ENCODE measurements at regions not wholly inside any gene's neighbourhood (a gene's known extent, or its start where the extent isn't known, plus 50 kb on each side); places are given as distances from the start of the nearest gene placed in this dataset.

- DNase-seq (ENCODE audit: low spot score): no peak
- Mint-ChIP-seq H3K4me3 (no peak overlapping the region), H3K4me1 (no peaks in the 10 kb centered on the region), H3K27me3 (ENCODE audit: insufficient read depth, low read depth) (no peaks in the 10 kb centered on the region), H3K27ac (no peak overlapping the region), H3K9me3 (no peaks in the 10 kb centered on the region), H3K36me3 (no peaks in the 10 kb centered on the region)
- no peaks in the 10 kb centered on the region for H3K27me3 ChIP-seq
- H3K36me3 ChIP-seq: no peaks in the 10 kb centered on the region
- no peak overlapping the region for H3K27ac ChIP-seq
- no peak overlapping the region for H3K9ac ChIP-seq
- H3K4me3 ChIP-seq: no peak overlapping the region
- TF ChIP-seq EZH2 (IDR thresholded peaks at IDR 0.05) (no peak), CTCF (IDR thresholded peaks at IDR 0.05) (peak; percentile 17), EZH2phosphoT487 (IDR thresholded peaks at IDR 0.05) (no peak)
- no peak overlapping the region for H3K4me2 ChIP-seq
- no peaks in the 10 kb centered on the region for H4K20me1 ChIP-seq (ENCODE audit: low read depth)
- no peaks in the 10 kb centered on the region for H3K79me2 ChIP-seq (ENCODE audit: low read depth)
- H3K9me3 ChIP-seq (ENCODE audit: low read depth): no peaks in the 10 kb centered on the region
- H3K4me1 ChIP-seq: peaks cover 9% of the 10 kb centered on the region
- H2AFZ ChIP-seq (replicated peaks): no peak overlapping the region
- H3F3A ChIP-seq (ENCODE audit: low read depth): no peaks in the 10 kb centered on the region
Observed at GRCh38 chr1:199675937-199676336, 351.6 kb upstream of the NR5A2 start.

DNA sequence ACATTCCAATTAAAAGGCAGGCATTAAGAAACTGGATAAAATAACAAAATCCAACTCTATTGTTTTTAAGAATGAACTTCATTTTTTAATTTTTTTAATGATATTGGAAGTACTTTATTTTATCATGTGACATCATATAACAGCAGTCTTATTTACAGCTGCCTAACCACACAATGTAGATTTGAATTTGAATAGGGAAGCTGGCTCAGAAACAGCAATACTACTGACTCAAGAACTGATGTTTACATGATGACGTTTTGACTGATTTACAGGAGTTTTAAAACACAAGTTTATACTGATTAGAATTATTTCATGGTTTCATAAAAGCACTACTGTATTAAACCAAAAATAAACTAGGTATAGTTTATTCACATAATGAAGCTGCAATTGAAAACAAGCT is 348.7 kb upstream of the NR5A2 start:
- TF ChIP-seq EZH2phosphoT487 (IDR thresholded peaks at IDR 0.05) (no peak), CTCF (IDR thresholded peaks at IDR 0.05) (no peak), EZH2 (IDR thresholded peaks at IDR 0.05) (no peak)
- Histone ChIP-seq H3K79me2 (ENCODE audit: low read depth) (no peaks in the 10 kb centered on the region), H3K9me3 (ENCODE audit: low read depth) (no peaks in the 10 kb centered on the region), H3K4me1 (peaks cover 9% of the 10 kb centered on the region), H3K27me3 (no peaks in the 10 kb centered on the region), H3K9ac (no peak overlapping the region), H4K20me1 (ENCODE audit: low read depth) (no peaks in the 10 kb centered on the region), H3K4me3 (no peak overlapping the region), H3F3A (ENCODE audit: low read depth) (no peaks in the 10 kb centered on the region), H3K4me2 (no peak overlapping the region), H3K36me3 (no peaks in the 10 kb centered on the region), H2AFZ (replicated peaks) (no peak overlapping the region), H3K27ac (no peak overlapping the region)
- Mint-ChIP-seq H3K4me3 (no peak overlapping the region), H3K4me1 (no peaks in the 10 kb centered on the region), H3K36me3 (no peaks in the 10 kb centered on the region), H3K27ac (no peak overlapping the region), H3K27me3 (ENCODE audit: insufficient read depth, low read depth) (no peaks in the 10 kb centered on the region), H3K9me3 (no peaks in the 10 kb centered on the region)
- no peak for DNase-seq (ENCODE audit: low spot score)

DNA sequence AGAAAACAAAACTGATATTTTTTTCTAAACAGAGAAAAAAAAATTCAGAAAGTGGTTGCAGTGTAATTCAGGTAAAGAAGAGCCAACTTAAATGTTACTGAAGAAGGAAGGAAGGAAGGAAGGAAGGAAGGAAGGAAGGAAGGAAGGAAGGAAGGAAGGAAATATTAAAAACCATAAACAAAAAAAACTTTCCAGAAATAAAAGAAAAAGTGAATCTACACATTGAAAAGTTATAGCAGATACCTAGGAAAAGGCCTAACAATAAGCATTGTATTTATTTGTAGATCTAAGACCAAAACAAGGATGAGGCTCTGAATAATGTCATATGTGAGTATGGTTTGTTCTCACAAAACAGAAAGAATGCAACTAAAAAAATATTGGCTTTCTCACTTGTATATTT is 345.4 kb upstream of the NR5A2 start:
- Histone ChIP-seq H3K27ac (no peak overlapping the region), H2AFZ (replicated peaks) (no peak overlapping the region), H3K4me3 (no peak overlapping the region), H3K27me3 (no peaks in the 10 kb centered on the region), H3K36me3 (no peaks in the 10 kb centered on the region), H3K4me1 (peaks cover under 1% of the 10 kb centered on the region), H3K4me2 (no peak overlapping the region), H4K20me1 (ENCODE audit: low read depth) (no peaks in the 10 kb centered on the region), H3K9ac (no peak overlapping the region), H3K9me3 (ENCODE audit: low read depth) (no peaks in the 10 kb centered on the region), H3F3A (ENCODE audit: low read depth) (no peaks in the 10 kb centered on the region), H3K79me2 (ENCODE audit: low read depth) (no peaks in the 10 kb centered on the region)
- DNase-seq (ENCODE audit: low spot score): no peak
- TF ChIP-seq CTCF (IDR thresholded peaks at IDR 0.05) (no peak), EZH2 (IDR thresholded peaks at IDR 0.05) (no peak), EZH2phosphoT487 (IDR thresholded peaks at IDR 0.05) (no peak)
- Mint-ChIP-seq H3K4me3 (no peak overlapping the region), H3K4me1 (no peaks in the 10 kb centered on the region), H3K9me3 (no peaks in the 10 kb centered on the region), H3K27me3 (ENCODE audit: insufficient read depth, low read depth) (no peaks in the 10 kb centered on the region), H3K27ac (no peak overlapping the region), H3K36me3 (no peaks in the 10 kb centered on the region)

All from neural progenitor cell (in vitro differentiated cells).